Activated CD8-positive, alpha-beta memory T cell treated with anti-CD3 and anti-CD28 coated beads for 1 hour (primary cell): ENCODE measurements at regions not wholly inside any gene's neighbourhood (a gene's known extent, or its start where the extent isn't known, plus 50 kb on each side); places are given as distances from the start of the nearest gene placed in this dataset.
A peak's percentile ranks its signal among the peaks of the same experiment; 100 is the strongest.
"Not testable (repeated sequence)": the region's sequence is repeated elsewhere in the genome, so short reads cannot be mapped to it uniquely, and the experiment has no call there.

Experiments used
- DNase-seq, 2 donors: peaks; one replicate each; pipeline ENCODE4 v3.0.0-alpha.2; 2020; ENCODE audit warnings: low read depth in 1 of 2; ENCODE audit errors: extremely low read depth in 1 of 2

- no peak for DNase-seq
Measured at GRCh38 chr21:14058566-14058965, 152.2 kb downstream of the LIPI start.

GRCh38 chr21:14057841-14058481, 152.8 kb downstream of the LIPI start:
- DNase-seq, result not testable (repeated sequence)

DNA sequence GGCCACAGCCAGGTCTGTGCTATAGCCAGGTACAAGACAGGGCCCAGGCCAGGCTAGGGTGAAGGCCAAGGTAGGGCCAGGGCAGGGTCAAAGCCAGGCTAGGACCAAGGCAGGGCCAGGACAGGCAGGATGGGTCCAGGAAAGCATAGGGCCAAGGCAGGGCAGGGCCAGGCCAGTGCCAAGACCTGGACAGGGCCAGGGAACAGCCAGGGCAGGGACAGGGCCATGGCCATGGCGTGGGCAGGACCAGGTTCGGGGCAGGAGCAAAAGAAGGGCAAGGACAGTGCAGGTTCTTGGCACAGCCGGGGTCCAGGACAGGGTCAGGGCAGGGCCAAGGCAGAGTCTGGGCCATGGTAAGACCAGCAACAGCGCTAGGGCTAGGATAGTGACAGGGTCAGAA, 153.4 kb downstream of the LIPI start:
- DNase-seq, result no peak

GRCh38 chr21:14056771-14057191, 154.0 kb downstream of the LIPI start:
- DNase-seq, result no peak

DNA sequence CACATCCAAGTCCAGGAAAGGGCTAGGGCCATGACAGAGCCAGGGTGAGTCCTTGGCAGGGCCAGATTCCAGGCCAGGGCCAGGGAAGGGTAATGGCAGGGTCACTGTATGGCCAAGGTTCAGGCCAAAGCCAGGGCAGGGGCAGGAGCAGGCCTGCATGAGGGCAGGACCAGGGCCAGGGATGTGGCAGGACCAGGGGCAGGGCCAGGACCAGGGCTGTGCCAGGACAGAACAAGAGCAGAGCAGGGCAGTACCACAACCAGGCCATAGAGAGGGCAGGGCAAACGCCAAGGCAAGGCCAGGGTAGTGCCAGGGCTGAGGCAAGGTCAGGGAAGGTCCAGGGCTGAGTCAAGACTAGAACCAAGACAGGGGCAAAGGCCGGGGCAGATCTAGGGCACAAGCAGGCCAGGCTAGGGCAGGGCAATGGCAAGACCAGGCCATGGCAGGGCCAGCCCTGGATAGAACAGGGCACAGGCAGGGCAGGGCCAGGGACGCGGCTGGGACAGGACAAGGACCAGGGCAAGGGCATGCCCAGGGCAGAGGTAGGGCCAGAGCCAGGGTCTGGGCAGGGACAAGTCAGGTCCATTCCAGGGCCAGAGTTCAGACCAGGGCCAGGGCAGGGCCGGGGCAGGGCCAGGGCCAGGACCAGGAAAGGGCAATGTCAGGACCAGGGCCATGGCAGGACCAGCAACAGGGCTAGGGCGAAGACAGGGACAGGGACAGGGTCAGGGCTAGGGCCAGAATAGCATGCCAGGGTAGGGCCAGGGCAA, 154.8 kb downstream of the LIPI start:
- DNase-seq, result not testable (repeated sequence)

DNA sequence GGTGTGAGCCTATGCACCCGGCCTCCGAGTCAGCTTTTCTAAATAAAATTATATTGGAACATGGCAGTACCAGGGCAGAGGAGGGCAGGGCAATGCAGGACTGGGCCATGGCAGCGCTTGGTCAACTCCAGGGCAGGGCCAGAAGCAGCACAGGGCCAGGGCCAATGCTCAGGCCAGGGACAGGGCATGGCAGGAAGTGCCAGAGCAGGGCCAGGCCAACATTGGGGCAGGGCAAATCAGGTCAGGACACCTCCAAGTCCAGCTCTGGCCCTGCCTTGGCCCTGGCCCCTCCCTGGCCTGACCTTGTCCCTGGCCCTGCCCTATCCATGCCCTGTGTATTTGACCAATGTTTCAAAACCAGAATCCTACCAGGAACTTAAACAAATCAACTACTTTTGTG, 156.1 kb downstream of the LIPI start:
- DNase-seq, result no peak

DNA sequence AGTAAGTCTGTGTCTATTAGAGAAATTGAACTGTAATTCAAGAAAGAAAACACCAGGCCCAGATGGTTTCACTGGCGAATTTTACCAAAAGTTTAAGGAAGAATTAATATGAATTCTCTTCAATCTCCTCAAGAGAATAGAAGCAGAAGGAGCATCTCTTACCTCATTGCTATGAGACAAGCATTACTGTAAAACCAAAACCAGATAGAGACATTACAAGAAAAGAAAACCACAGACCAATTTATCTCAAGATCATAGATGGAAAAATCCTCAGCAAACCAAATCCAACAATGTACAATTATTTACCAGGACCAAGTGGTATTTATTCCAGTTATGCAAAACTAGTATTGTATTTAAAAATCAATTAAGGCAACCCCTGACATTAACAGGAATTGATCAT, 160.6 kb downstream of the LIPI start:
- no peak for DNase-seq

- no peak for DNase-seq
Measured at GRCh38 chr21:14046401-14046800, 164.4 kb downstream of the LIPI start.

GRCh38 chr21:14040386-14040785, 170.4 kb downstream of the LIPI start:
- no peak for DNase-seq

GRCh38 chr21:14028619-14029018, 182.1 kb downstream of the LIPI start:
- not testable (repeated sequence) for DNase-seq

- DNase-seq, result peak; percentile 55 to 65
Measured at GRCh38 chr21:14027235-14027869, 183.4 kb downstream of the LIPI start.

GRCh38 chr21:14020108-14020507, 190.6 kb downstream of the LIPI start:
- not testable (repeated sequence) for DNase-seq

GRCh38 chr21:14015841-14016240, 194.9 kb downstream of the LIPI start:
- not testable (repeated sequence) for DNase-seq

DNA sequence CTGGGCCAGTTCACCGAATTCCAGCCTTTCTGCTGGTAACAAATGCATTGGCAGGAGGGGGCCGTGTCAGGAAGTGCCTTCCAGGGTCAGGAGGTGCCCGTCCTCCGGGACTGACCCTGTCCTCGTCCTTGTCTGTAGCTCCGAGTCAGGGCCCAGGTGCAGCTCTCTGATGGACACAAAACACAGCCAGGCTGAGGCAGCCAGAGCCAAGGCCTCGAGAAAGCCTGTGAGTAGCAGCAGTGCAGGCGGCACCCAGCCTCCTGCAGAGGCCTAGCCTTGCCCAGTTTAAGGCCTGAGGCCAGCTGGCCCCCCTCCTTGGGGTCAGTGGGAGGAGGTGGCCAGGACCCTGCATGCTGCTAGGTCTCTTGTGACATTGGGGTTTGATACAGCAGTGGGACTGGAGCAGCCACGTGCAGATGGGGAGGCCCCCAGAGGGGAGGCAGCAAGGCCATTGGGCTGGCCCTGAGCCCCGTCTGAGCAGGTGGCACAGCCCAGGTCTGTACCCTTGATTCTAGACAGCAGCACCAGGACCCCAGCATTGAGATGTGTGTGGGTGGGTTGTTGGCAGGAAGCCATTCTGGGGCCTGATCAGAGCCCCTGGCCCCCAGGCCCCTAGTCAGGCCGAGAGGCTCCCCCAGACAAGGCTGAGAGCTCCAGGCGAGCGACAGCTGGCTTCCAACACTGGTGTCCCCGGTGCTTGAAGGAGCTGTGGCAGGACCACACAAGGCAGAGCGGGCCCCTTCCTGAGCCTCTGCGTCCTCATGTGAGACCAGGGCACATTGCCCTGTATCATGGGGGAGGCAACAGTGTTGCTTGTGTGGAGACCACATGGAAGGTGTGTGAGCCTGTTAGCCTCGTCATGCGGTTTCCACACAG, 196.9 kb downstream of the LIPI start:
- not testable (repeated sequence) for DNase-seq

GRCh38 chr21:14013056-14013603, 197.6 kb downstream of the LIPI start:
- DNase-seq, result no peak

GRCh38 chr21:14012409-14012808, 198.3 kb downstream of the LIPI start:
- DNase-seq, result no peak

GRCh38 chr21:14011751-14012150, 199.0 kb downstream of the LIPI start:
- not testable (repeated sequence) for DNase-seq

- DNase-seq, result not testable (repeated sequence)
Measured at GRCh38 chr21:14011149-14011548, 199.6 kb downstream of the LIPI start.

- DNase-seq, result no peak
Measured at GRCh38 chr21:14010729-14011128, 200.0 kb downstream of the LIPI start.

GRCh38 chr21:14009990-14010389, 200.8 kb downstream of the LIPI start:
- not testable (repeated sequence) for DNase-seq
